ENCODE measurements at regions not wholly inside any gene's neighbourhood (a gene's known extent, or its start where the extent isn't known, plus 50 kb on each side); places are given as distances from the start of the nearest gene placed in this dataset.

GRCh38 chr1:213656503-213656902 is 331.3 kb upstream of the PROX1 start:
- no peak for TF ChIP-seq CTCF (conservative IDR thresholded peaks at IDR 0.05; ENCODE audit: low read depth, low read length)
- TF ChIP-seq EZH2 (IDR thresholded peaks at IDR 0.05; ENCODE audit: low read length, unreplicated experiment): no peak

Measured in PC-3 (cell line).